Stimulated activated CD4-positive, alpha-beta T cell treated with anti-CD3 and anti-CD28 coated beads, Interleukin-2, amount 100 ng/mL, for 24 hours (primary cell): ENCODE measurements at regions not wholly inside any gene's neighbourhood (a gene's known extent, or its start where the extent isn't known, plus 50 kb on each side); places are given as distances from the start of the nearest gene placed in this dataset.
"Not testable (repeated sequence)": the region's sequence is repeated elsewhere in the genome, so short reads cannot be mapped to it uniquely, and the experiment has no call there.

Source experiments
- DNase-seq, 2 donors: peaks; one replicate each; pipeline ENCODE4 v3.0.0-alpha.2; 2020

- DNase-seq: no peak
These were observed 52.9 kb upstream of the SEC14L1 start for GRCh38 chr17:77087650-77088454.

- DNase-seq: peak; percentile 86 to 88
These were observed 52.2 kb upstream of the SEC14L1 start for GRCh38 chr17:77088455-77089123.

- DNase-seq: peak in 1 of 2 donors; percentile 25
These were observed 51.7 kb upstream of the SEC14L1 start for GRCh38 chr17:77089124-77089490.

- not testable (repeated sequence) for DNase-seq
These were observed 50.8 kb upstream of the SEC14L1 start for GRCh38 chr17:77089949-77090348.

GRCh38 chr17:77090476-77090875, 50.3 kb upstream of the SEC14L1 start:
- DNase-seq: no peak
